DND-41 (cell line): ENCODE measurements at regions not wholly inside any gene's neighbourhood (a gene's known extent, or its start where the extent isn't known, plus 50 kb on each side); places are given as distances from the start of the nearest gene placed in this dataset.

ENCODE experiments used
- EZH2 ChIP-seq: IDR thresholded peaks from 3 replicates; pipeline ENCODE4 v1.6.1; 2012; ENCODE audit warnings: borderline replicate concordance, low read depth, mild to moderate bottlenecking, moderate library complexity, low read length, inconsistent platforms; ENCODE audit not compliant: severe bottlenecking
- TF ChIP-seq, protein P1 (sequence below): IDR thresholded peaks from 2 replicates; pipeline ENCODE4 v1.5.1; 2012; ENCODE audit warnings: borderline replicate concordance, low read length, moderate library complexity, mild to moderate bottlenecking; ENCODE audit not compliant: poor library complexity, severe bottlenecking; ENCODE audit errors: extremely low read depth

DNA sequence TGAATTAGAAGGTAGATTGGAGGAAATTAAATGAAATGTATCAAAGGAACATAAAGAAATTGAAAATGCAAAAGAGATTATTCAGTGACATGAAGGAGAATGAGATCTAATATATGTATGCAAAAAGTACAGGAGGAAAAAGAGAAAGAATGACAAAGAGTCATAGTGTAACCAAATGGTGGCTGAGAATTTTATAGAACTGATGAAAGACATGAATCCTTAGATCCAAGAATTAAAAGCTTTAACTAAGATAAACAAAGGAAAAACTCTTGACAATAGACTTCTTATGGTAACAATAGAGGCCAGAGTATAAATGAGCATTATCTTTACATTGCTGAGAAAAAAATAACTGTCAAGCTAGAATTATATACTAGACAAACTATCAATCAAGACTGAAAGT, 505.4 kb upstream of the CD180 start:
- TF ChIP-seq, protein P1, sequence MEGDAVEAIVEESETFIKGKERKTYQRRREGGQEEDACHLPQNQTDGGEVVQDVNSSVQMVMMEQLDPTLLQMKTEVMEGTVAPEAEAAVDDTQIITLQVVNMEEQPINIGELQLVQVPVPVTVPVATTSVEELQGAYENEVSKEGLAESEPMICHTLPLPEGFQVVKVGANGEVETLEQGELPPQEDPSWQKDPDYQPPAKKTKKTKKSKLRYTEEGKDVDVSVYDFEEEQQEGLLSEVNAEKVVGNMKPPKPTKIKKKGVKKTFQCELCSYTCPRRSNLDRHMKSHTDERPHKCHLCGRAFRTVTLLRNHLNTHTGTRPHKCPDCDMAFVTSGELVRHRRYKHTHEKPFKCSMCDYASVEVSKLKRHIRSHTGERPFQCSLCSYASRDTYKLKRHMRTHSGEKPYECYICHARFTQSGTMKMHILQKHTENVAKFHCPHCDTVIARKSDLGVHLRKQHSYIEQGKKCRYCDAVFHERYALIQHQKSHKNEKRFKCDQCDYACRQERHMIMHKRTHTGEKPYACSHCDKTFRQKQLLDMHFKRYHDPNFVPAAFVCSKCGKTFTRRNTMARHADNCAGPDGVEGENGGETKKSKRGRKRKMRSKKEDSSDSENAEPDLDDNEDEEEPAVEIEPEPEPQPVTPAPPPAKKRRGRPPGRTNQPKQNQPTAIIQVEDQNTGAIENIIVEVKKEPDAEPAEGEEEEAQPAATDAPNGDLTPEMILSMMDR: no peak
- no peak for TF ChIP-seq EZH2
